ENCODE measurements at regions not wholly inside any gene's neighbourhood (a gene's known extent, or its start where the extent isn't known, plus 50 kb on each side); places are given as distances from the start of the nearest gene placed in this dataset.

GRCh38 chr5:78706381-78706780 is 57.8 kb upstream of the LHFPL2 start:
- no peak for TF ChIP-seq CTCF (IDR thresholded peaks at IDR 0.05)
- no peak for TF ChIP-seq POLR2A (IDR thresholded peaks at IDR 0.05)
